ENCODE measurements at regions not wholly inside any gene's neighbourhood (a gene's known extent, or its start where the extent isn't known, plus 50 kb on each side); places are given as distances from the start of the nearest gene placed in this dataset.

- H3K4me1 Mint-ChIP-seq (ENCODE audit: low read depth, unreplicated experiment), result no peaks in the 10 kb centered on the region
- no peak overlapping the region for H3K27ac Mint-ChIP-seq (ENCODE audit: unreplicated experiment)
- no peaks in the 10 kb centered on the region for H3K36me3 Mint-ChIP-seq (ENCODE audit: insufficient read depth, unreplicated experiment)
- no peaks in the 10 kb centered on the region for H3K27me3 Mint-ChIP-seq (ENCODE audit: insufficient read depth, unreplicated experiment)
- ChIA-PET CTCF (no interaction called here), POLR2A (no interaction called here)
- no TSS peak for BruUV-seq (replicated peaks)
- Histone ChIP-seq H3K36me3 (ENCODE audit: control insufficient read depth, insufficient read depth, low read length) (no peaks in the 10 kb centered on the region), H3K4me1 (no peaks in the 10 kb centered on the region), H3K9me3 (no peaks in the 10 kb centered on the region), H3K27me3 (replicated peaks; ENCODE audit: control insufficient read depth, insufficient read depth, low read length) (no peaks in the 10 kb centered on the region), H3K4me3 (ENCODE audit: low read depth, low read length) (no peak overlapping the region)
- intact Hi-C loops (cut with micrococcal nuclease; ENCODE audit: unreplicated experiment), result no loop called here
- peaks cover 18% of the 10 kb centered on the region for H3K9me3 Mint-ChIP-seq (ENCODE audit: unreplicated experiment)
- no peak overlapping the region for H3K4me3 Mint-ChIP-seq (ENCODE audit: unreplicated experiment)
- DNase-seq, result no peak
- no peak for TF ChIP-seq CTCF (IDR thresholded peaks at IDR 0.05; ENCODE audit: insufficient read depth in 1 of 2, low read depth in 1 of 2, low read length in 1 of 2, severe bottlenecking in 1 of 2, unreplicated experiment in 1 of 2)
Observed at GRCh38 chr4:32607978-32608377, 1887.8 kb downstream of the PCDH7 start.

- no peaks in the 10 kb centered on the region for H3K9me3 Mint-ChIP-seq (ENCODE audit: unreplicated experiment)
- ChIA-PET POLR2A (no interaction called here), CTCF (no interaction called here)
- Histone ChIP-seq H3K4me3 (ENCODE audit: low read depth, low read length) (no peak overlapping the region), H3K36me3 (ENCODE audit: control insufficient read depth, insufficient read depth, low read length) (no peaks in the 10 kb centered on the region), H3K9me3 (no peaks in the 10 kb centered on the region), H3K4me1 (no peaks in the 10 kb centered on the region), H3K27me3 (replicated peaks; ENCODE audit: control insufficient read depth, insufficient read depth, low read length) (no peaks in the 10 kb centered on the region)
- intact Hi-C loops (cut with micrococcal nuclease; ENCODE audit: unreplicated experiment), result no loop called here
- no TSS peak for BruUV-seq (replicated peaks)
- no peaks in the 10 kb centered on the region for H3K4me1 Mint-ChIP-seq (ENCODE audit: low read depth, unreplicated experiment)
- DNase-seq, result no peak
- H3K4me3 Mint-ChIP-seq (ENCODE audit: unreplicated experiment), result no peak overlapping the region
- TF ChIP-seq CTCF (IDR thresholded peaks at IDR 0.05; ENCODE audit: insufficient read depth in 1 of 2, low read depth in 1 of 2, low read length in 1 of 2, severe bottlenecking in 1 of 2, unreplicated experiment in 1 of 2), result no peak
- H3K36me3 Mint-ChIP-seq (ENCODE audit: insufficient read depth, unreplicated experiment), result no peaks in the 10 kb centered on the region
- H3K27ac Mint-ChIP-seq (ENCODE audit: unreplicated experiment), result no peak overlapping the region
- H3K27me3 Mint-ChIP-seq (ENCODE audit: insufficient read depth, unreplicated experiment), result no peaks in the 10 kb centered on the region
Observed at GRCh38 chr4:32624943-32625603, 1904.9 kb downstream of the PCDH7 start.

- no peak overlapping the region for H3K4me3 ChIP-seq (ENCODE audit: low read depth, low read length)
- TF ChIP-seq CTCF (IDR thresholded peaks at IDR 0.05; ENCODE audit: insufficient read depth in 1 of 2, low read depth in 1 of 2, low read length in 1 of 2, severe bottlenecking in 1 of 2, unreplicated experiment in 1 of 2), result no peak
- no peaks in the 10 kb centered on the region for H3K27me3 ChIP-seq (replicated peaks; ENCODE audit: control insufficient read depth, insufficient read depth, low read length)
Observed at GRCh38 chr4:32625687-32626337, 1905.6 kb downstream of the PCDH7 start.

More at GRCh38 chr4:32625687-32626337, 1905.6 kb downstream of the PCDH7 start:
- intact Hi-C loops (cut with micrococcal nuclease; ENCODE audit: unreplicated experiment), result no loop called here
- Histone ChIP-seq H3K4me1 (no peaks in the 10 kb centered on the region), H3K9me3 (no peaks in the 10 kb centered on the region), H3K36me3 (ENCODE audit: control insufficient read depth, insufficient read depth, low read length) (no peaks in the 10 kb centered on the region)
- H3K4me3 Mint-ChIP-seq (ENCODE audit: unreplicated experiment), result no peak overlapping the region
- no peaks in the 10 kb centered on the region for H3K9me3 Mint-ChIP-seq (ENCODE audit: unreplicated experiment)
- ChIA-PET POLR2A (no interaction called here), CTCF (no interaction called here)
- H3K36me3 Mint-ChIP-seq (ENCODE audit: insufficient read depth, unreplicated experiment), result no peaks in the 10 kb centered on the region
- DNase-seq, result no peak
- no peaks in the 10 kb centered on the region for H3K4me1 Mint-ChIP-seq (ENCODE audit: low read depth, unreplicated experiment)
- BruUV-seq (replicated peaks), result no TSS peak
- H3K27me3 Mint-ChIP-seq (ENCODE audit: insufficient read depth, unreplicated experiment), result no peaks in the 10 kb centered on the region
- no peak overlapping the region for H3K27ac Mint-ChIP-seq (ENCODE audit: unreplicated experiment)

All from Caco-2 (cell line).